ENCODE measurements at regions not wholly inside any gene's neighbourhood (a gene's known extent, or its start where the extent isn't known, plus 50 kb on each side); places are given as distances from the start of the nearest gene placed in this dataset.

- TF ChIP-seq CTCF (IDR thresholded peaks at IDR 0.05; ENCODE audit: low read length) (no peak), EZH2phosphoT487 (IDR thresholded peaks at IDR 0.05; ENCODE audit: low read length) (no peak)
Measured at GRCh38 chr4:189858435-189858834, 82.2 kb upstream of the FRG1 start.
